GM23248 (cell line): ENCODE measurements at regions not wholly inside any gene's neighbourhood (a gene's known extent, or its start where the extent isn't known, plus 50 kb on each side); places are given as distances from the start of the nearest gene placed in this dataset.

Experiments used
- EZH2 ChIP-seq: fragments of 200-600 bp; sonication (generic); IDR thresholded peaks from 2 replicates; pipeline ENCODE4 v1.6.1; 2018; ENCODE audit warnings: antibody characterized with exemption, mild to moderate bottlenecking; ENCODE audit not compliant: insufficient read depth, poor library complexity, severe bottlenecking
- EZH2phosphoT487 ChIP-seq: fragments of 200-600 bp; sonication (generic); IDR thresholded peaks from 2 replicates; pipeline ENCODE4 v1.6.1; 2018; ENCODE audit warnings: antibody characterized with exemption, moderate library complexity, mild to moderate bottlenecking, low read depth; ENCODE audit not compliant: insufficient read depth

- TF ChIP-seq EZH2 (no peak), EZH2phosphoT487 (no peak)
Measured at GRCh38 chr1:29651684-29652665, 415.7 kb downstream of the PTPRU start.
